ENCODE measurements at regions not wholly inside any gene's neighbourhood (a gene's known extent, or its start where the extent isn't known, plus 50 kb on each side); places are given as distances from the start of the nearest gene placed in this dataset.

DNA sequence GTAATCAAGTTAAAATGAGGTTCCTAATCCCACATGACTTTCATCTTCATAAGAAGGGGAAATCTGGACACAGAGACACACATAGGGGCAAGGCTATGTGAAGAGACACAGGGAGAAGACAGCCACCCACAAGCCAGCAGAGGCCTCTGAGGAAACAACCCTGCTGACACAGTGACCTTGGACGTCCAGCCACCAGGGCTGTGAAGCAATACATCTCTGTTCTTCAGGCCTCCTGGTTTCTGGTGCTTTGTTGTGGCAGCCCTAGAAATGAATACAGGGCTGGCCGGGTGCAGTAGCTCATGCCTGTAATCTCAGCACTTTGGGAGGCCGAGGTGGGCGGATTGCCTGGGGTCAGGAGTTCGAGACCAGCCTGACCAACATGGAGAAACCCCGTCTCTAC is 183.9 kb downstream of the CXCL12 start:
- intact Hi-C loops (cut with micrococcal nuclease) = no loop called here
- Histone ChIP-seq H3K27ac (ENCODE audit: low read depth in 1 of 2, low read length in 2 of 2) (no peak overlapping the region), H2AFZ (ENCODE audit: insufficient read depth, low read depth, low read length, poor library complexity, severe bottlenecking) (no peak overlapping the region), H3K4me1 (ENCODE audit: control insufficient read depth in 1 of 2, insufficient read depth in 2 of 2, low read length in 2 of 2) (no peaks in the 10 kb centered on the region), H3K9me3 (replicated peaks in 1 of 2; ENCODE audit: control insufficient read depth in 1 of 2, insufficient read depth in 1 of 2, low read length in 2 of 2) (peaks cover 0 to 27% of the 10 kb centered on the region in 2 donors), H3K36me3 (replicated peaks in 1 of 2; ENCODE audit: control insufficient read depth in 1 of 2, insufficient read depth in 2 of 2, low read length in 2 of 2) (no peaks in the 10 kb centered on the region), H3K4me2 (replicated peaks; ENCODE audit: extremely low read depth, low read length, poor library complexity, severe bottlenecking) (no peak overlapping the region), H3K27me3 (ENCODE audit: control insufficient read depth in 2 of 2, insufficient read depth in 2 of 2, low read length in 2 of 2) (no peaks in the 10 kb centered on the region), H3K9ac (ENCODE audit: insufficient read depth, low read length, poor library complexity, severe bottlenecking) (no peak overlapping the region), H3K79me2 (ENCODE audit: insufficient read depth, low read length) (no peaks in the 10 kb centered on the region), H4K20me1 (ENCODE audit: insufficient read depth, low read length) (no peaks in the 10 kb centered on the region), H3K4me3 (replicated peaks in 1 of 3; ENCODE audit: low read depth in 2 of 3, low read length in 3 of 3) (no peak overlapping the region)
- TF ChIP-seq, protein P1, sequence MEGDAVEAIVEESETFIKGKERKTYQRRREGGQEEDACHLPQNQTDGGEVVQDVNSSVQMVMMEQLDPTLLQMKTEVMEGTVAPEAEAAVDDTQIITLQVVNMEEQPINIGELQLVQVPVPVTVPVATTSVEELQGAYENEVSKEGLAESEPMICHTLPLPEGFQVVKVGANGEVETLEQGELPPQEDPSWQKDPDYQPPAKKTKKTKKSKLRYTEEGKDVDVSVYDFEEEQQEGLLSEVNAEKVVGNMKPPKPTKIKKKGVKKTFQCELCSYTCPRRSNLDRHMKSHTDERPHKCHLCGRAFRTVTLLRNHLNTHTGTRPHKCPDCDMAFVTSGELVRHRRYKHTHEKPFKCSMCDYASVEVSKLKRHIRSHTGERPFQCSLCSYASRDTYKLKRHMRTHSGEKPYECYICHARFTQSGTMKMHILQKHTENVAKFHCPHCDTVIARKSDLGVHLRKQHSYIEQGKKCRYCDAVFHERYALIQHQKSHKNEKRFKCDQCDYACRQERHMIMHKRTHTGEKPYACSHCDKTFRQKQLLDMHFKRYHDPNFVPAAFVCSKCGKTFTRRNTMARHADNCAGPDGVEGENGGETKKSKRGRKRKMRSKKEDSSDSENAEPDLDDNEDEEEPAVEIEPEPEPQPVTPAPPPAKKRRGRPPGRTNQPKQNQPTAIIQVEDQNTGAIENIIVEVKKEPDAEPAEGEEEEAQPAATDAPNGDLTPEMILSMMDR (IDR thresholded peaks at IDR 0.05) = no peak
- H3K9me3 Mint-ChIP-seq = peaks cover 0 to 17% (median 6%) of the 10 kb centered on the region in 7 donors
- no peak for DNase-seq
- no peaks in the 10 kb centered on the region for H3K4me1 Mint-ChIP-seq
- H3K4me3 Mint-ChIP-seq = no peak overlapping the region
- H3K27me3 Mint-ChIP-seq (ENCODE audit: low read depth in 3 of 3) = peaks cover 0 to 4% (median 4%) of the 10 kb centered on the region in 3 donors
- WGBS (ENCODE audit: insufficient coverage) = 100% methylated on average over 5 of the region's 6 CpGs
- H3K27ac Mint-ChIP-seq = peak overlapping the region in 1 of 7 donors; percentile 21
- no peaks in the 10 kb centered on the region for H3K36me3 Mint-ChIP-seq

DNA sequence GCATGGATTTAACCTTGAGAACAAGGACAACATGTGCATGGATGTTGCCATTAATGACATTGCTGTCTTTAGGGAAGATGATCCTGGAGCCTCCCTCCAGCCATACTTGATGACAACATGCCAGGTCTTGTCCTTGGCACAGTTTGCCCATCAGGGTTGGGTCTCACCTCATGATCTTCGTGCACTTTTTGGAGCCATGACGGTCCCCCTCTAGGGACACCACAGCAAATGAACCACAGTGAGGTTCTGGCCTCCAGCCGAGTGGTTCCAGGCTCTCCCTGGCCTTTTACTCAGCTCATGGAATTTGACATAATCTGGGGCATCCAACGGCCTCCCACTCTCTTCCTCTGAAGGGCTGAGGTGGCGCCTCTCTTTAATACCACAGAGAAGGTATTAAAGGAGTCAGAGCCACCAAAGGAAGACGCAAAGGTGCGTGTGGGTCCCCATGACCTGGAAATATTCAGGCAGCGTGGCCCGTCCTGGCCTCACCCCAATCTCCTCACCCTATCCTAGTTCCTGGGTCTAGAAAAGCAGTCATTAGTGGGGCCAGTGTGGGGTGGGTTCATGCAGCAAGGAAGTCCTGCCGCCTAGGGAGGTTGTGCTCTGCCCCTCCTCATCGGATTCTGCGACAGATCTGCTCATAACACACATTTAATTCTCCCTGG is 184.8 kb downstream of the CXCL12 start:
- Mint-ChIP-seq H3K36me3 (no peaks in the 10 kb centered on the region), H3K4me1 (no peaks in the 10 kb centered on the region), H3K9me3 (peaks cover 0 to 17% (median 5%) of the 10 kb centered on the region in 7 donors), H3K27me3 (ENCODE audit: low read depth in 3 of 3) (peaks cover 0 to 4% (median 4%) of the 10 kb centered on the region in 3 donors), H3K4me3 (no peak overlapping the region), H3K27ac (no peak overlapping the region)
- H3K79me2 ChIP-seq (ENCODE audit: insufficient read depth, low read length) = no peaks in the 10 kb centered on the region
- no peaks in the 10 kb centered on the region for H3K27me3 ChIP-seq (ENCODE audit: control insufficient read depth in 2 of 2, insufficient read depth in 2 of 2, low read length in 2 of 2)
- TF ChIP-seq, protein P1 (IDR thresholded peaks at IDR 0.05) = no peak
- H3K9ac ChIP-seq (ENCODE audit: insufficient read depth, low read length, poor library complexity, severe bottlenecking) = no peak overlapping the region
- no peaks in the 10 kb centered on the region for H3K36me3 ChIP-seq (replicated peaks in 1 of 2; ENCODE audit: control insufficient read depth in 1 of 2, insufficient read depth in 2 of 2, low read length in 2 of 2)
- H4K20me1 ChIP-seq (ENCODE audit: insufficient read depth, low read length) = no peaks in the 10 kb centered on the region
- H3K4me1 ChIP-seq (ENCODE audit: control insufficient read depth in 1 of 2, insufficient read depth in 2 of 2, low read length in 2 of 2) = no peaks in the 10 kb centered on the region
- H3K27ac ChIP-seq (ENCODE audit: low read depth in 1 of 2, low read length in 2 of 2) = no peak overlapping the region
- peaks cover 0 to 27% of the 10 kb centered on the region in 2 donors for H3K9me3 ChIP-seq (replicated peaks in 1 of 2; ENCODE audit: control insufficient read depth in 1 of 2, insufficient read depth in 1 of 2, low read length in 2 of 2)
- WGBS (ENCODE audit: insufficient coverage) = 94% methylated on average over 2 of the region's 12 CpGs
- H3K4me2 ChIP-seq (replicated peaks; ENCODE audit: extremely low read depth, low read length, poor library complexity, severe bottlenecking) = no peak overlapping the region
- DNase-seq = no peak
- intact Hi-C loops (cut with micrococcal nuclease) = no loop called here
- H2AFZ ChIP-seq (ENCODE audit: insufficient read depth, low read depth, low read length, poor library complexity, severe bottlenecking) = no peak overlapping the region
- H3K4me3 ChIP-seq (replicated peaks in 1 of 3; ENCODE audit: low read depth in 2 of 3, low read length in 3 of 3) = no peak overlapping the region
